H1 (cell line): ENCODE measurements at regions not wholly inside any gene's neighbourhood (a gene's known extent, or its start where the extent isn't known, plus 50 kb on each side); places are given as distances from the start of the nearest gene placed in this dataset.

Experiments
- CTCF ChIA-PET: fragments of 300-600 bp; sonication (Branson Sonifier 250); formaldehyde crosslinking; loops from one replicate; lab custom pipeline; 2021; ENCODE audit not compliant: partially characterized antibody; lab: Charles Lee
- POLR2A ChIA-PET: fragments of 300-600 bp; sonication (Branson Sonifier 250); formaldehyde crosslinking; loops from one replicate; lab custom pipeline; 2021; ENCODE audit warnings: inconsistent platforms; ENCODE audit not compliant: partially characterized antibody; lab: Charles Lee
- DNase-seq, 2 experiments: peaks; one replicate each; pipeline versions ENCODE4 v3.0.0 to v3.0.0-alpha.2; 2010 to 2022; ENCODE audit warnings: low spot score in 2 of 2, low read depth in 1 of 2, mixed read lengths in 1 of 2
- FAIRE-seq: peaks from 2 replicates; lab custom pipeline; 2011; peaks lifted over from hg19 to GRCh38; lab: Jason Lieb, UNC
- H2AFZ ChIP-seq: 2 replicates; pipeline ENCODE4 v1.8.1; 2012; ENCODE audit warnings: low read length, inconsistent platforms
- H2AK5ac ChIP-seq: 2 replicates; pipeline ENCODE4 v1.6.1; 2013; ENCODE audit warnings: low read depth, low read length
- H2BK120ac ChIP-seq: replicated peaks from 2 replicates; pipeline ENCODE3; 2013; ENCODE audit warnings: low read depth, low read length, inconsistent platforms
- H2BK12ac ChIP-seq: 2 replicates; pipeline ENCODE4 v1.6.1; 2013; ENCODE audit warnings: low read depth, low read length
- H2BK15ac ChIP-seq: 2 replicates; pipeline ENCODE4 v1.6.1; 2013; ENCODE audit warnings: low read length
- H2BK20ac ChIP-seq: 2 replicates; pipeline ENCODE4 v1.6.1; 2013; ENCODE audit warnings: low read length
- H2BK5ac ChIP-seq: 2 replicates; pipeline ENCODE4 v1.6.1; 2013; ENCODE audit warnings: low read depth, low read length
- H3K14ac ChIP-seq: 2 replicates; pipeline ENCODE4 v1.6.1; 2013; ENCODE audit warnings: inconsistent platforms; ENCODE audit not compliant: insufficient read length
- H3K18ac ChIP-seq: 2 replicates; pipeline ENCODE4 v1.6.1; 2013; ENCODE audit warnings: low read length; ENCODE audit errors: extremely low read depth
- H3K23ac ChIP-seq: 2 replicates; pipeline ENCODE4 v1.6.1; 2013; ENCODE audit warnings: inconsistent platforms; ENCODE audit not compliant: insufficient read length
- H3K23me2 ChIP-seq: 2 replicates; pipeline ENCODE4 v1.6.1; 2013; ENCODE audit warnings: low read depth, low read length
- H3K27ac ChIP-seq: 2 replicates; pipeline ENCODE4 v1.6.1; 2011; ENCODE audit warnings: low read depth, low read length, inconsistent platforms
- H3K27me3 ChIP-seq, 4 experiments: replicated peaks in 1 of 4; 1 replicate in 1 of 4; 2 replicates in 3 of 4; pipeline versions ENCODE4 v1.6.1 to v1.8.1; 2011 to 2013; ENCODE audit warnings: low read length in 3 of 4, mild to moderate bottlenecking in 3 of 4, inconsistent platforms in 2 of 4, mixed read lengths in 2 of 4, moderate library complexity in 1 of 4; ENCODE audit not compliant: control insufficient read depth in 3 of 4, insufficient read depth in 3 of 4; ENCODE audit errors: extremely low read depth in 1 of 4
- H3K36me3 ChIP-seq, 4 experiments: 2 replicates each; pipeline versions ENCODE4 v1.6.1 to v1.8.1; 2011 to 2013; ENCODE audit warnings: mild to moderate bottlenecking in 4 of 4, low read length in 3 of 4, moderate library complexity in 2 of 4, control low read depth in 1 of 4, inconsistent platforms in 1 of 4; ENCODE audit not compliant: insufficient read depth in 4 of 4, control insufficient read depth in 2 of 4
- H3K4ac ChIP-seq: replicated peaks from 2 replicates; pipeline ENCODE3; 2013; ENCODE audit warnings: low read length, low read depth, mixed read lengths, inconsistent platforms; ENCODE audit not compliant: insufficient read length
- H3K4me1 ChIP-seq, 4 experiments: replicated peaks in 1 of 4; 1 replicate in 1 of 4; 2 replicates in 3 of 4; pipeline versions ENCODE4 v1.6.1 to v1.8.1; 2011 to 2013; ENCODE audit warnings: low read length in 3 of 4, inconsistent platforms in 2 of 4, mixed read lengths in 1 of 4; ENCODE audit not compliant: insufficient read depth in 4 of 4, control insufficient read depth in 3 of 4
- H3K4me2 ChIP-seq, 2 experiments: 2 replicates each; pipeline versions ENCODE4 v1.6.1 to v1.8.1; 2011 to 2013; ENCODE audit warnings: low read depth in 2 of 2, low read length in 2 of 2, control low read depth in 1 of 2, inconsistent platforms in 1 of 2, mild to moderate bottlenecking in 1 of 2; ENCODE audit not compliant: insufficient read depth in 1 of 2
- H3K4me3 ChIP-seq, 4 experiments: fragments of 200-600, 300-600 bp in 1 of 4; sonication (generic), shearing (Covaris generic), sonication (Bioruptor Twin) in 1 of 4; 2 replicates each; pipeline versions ENCODE4 v1.5.1 to v1.8.1; 2011 to 2016; ENCODE audit warnings: low read length in 4 of 4, low read depth in 3 of 4, control low read depth in 2 of 4, inconsistent platforms in 2 of 4, mild to moderate bottlenecking in 2 of 4, mixed read lengths in 1 of 4, moderate library complexity in 1 of 4; ENCODE audit not compliant: insufficient read depth in 2 of 4; ENCODE audit errors: extremely low read depth in 1 of 4
- H3K56ac ChIP-seq: replicated peaks from 2 replicates; pipeline ENCODE3; 2013; ENCODE audit warnings: low read depth, mild to moderate bottlenecking, mixed read lengths, low read length, inconsistent platforms; ENCODE audit not compliant: insufficient read length
- H3K79me1 ChIP-seq: 2 replicates; pipeline ENCODE4 v1.6.1; 2013; ENCODE audit warnings: low read depth, low read length, control low read depth
- H3K79me2 ChIP-seq, 2 experiments: 2 replicates each; pipeline versions ENCODE4 v1.6.1 to v1.8.1; 2012 to 2013; ENCODE audit warnings: low read length in 2 of 2, mild to moderate bottlenecking in 2 of 2, inconsistent platforms in 1 of 2; ENCODE audit not compliant: insufficient read depth in 2 of 2, control insufficient read depth in 1 of 2
- H3K9ac ChIP-seq, 4 experiments: replicated peaks in 1 of 4; 1 replicate in 1 of 4; 2 replicates in 3 of 4; pipeline versions ENCODE4 v1.6.1 to v1.8.1; 2011 to 2013; ENCODE audit warnings: low read depth in 3 of 4, low read length in 3 of 4, control low read depth in 2 of 4, mild to moderate bottlenecking in 2 of 4, moderate library complexity in 2 of 4, inconsistent platforms in 1 of 4; ENCODE audit errors: extremely low read depth in 1 of 4
- H3K9me3 ChIP-seq, 2 experiments: 2 replicates each; pipeline versions ENCODE4 v1.6.1 to v1.8.1; 2012 to 2013; ENCODE audit warnings: mild to moderate bottlenecking in 2 of 2, moderate library complexity in 2 of 2, control low read depth in 1 of 2, inconsistent platforms in 1 of 2, low read depth in 1 of 2, low read length in 1 of 2, mixed read lengths in 1 of 2; ENCODE audit not compliant: insufficient read depth in 2 of 2
- H4K20me1 ChIP-seq, 2 experiments: replicated peaks in 1 of 2; 2 replicates each; pipeline versions ENCODE3 to v1.8.1; 2011 to 2013; ENCODE audit warnings: inconsistent platforms in 2 of 2, low read length in 2 of 2, mild to moderate bottlenecking in 1 of 2; ENCODE audit not compliant: insufficient read depth in 2 of 2, control insufficient read depth in 1 of 2
- H4K5ac ChIP-seq: 2 replicates; pipeline ENCODE4 v1.6.1; 2013; ENCODE audit warnings: low read length, low read depth, mixed read lengths, inconsistent platforms; ENCODE audit not compliant: insufficient read length
- H4K8ac ChIP-seq: 2 replicates; pipeline ENCODE4 v1.8.0; 2013; ENCODE audit warnings: mild to moderate bottlenecking, moderate library complexity, low read length, inconsistent platforms; ENCODE audit not compliant: insufficient read depth; ENCODE audit errors: extremely low read depth
- H4K91ac ChIP-seq: replicated peaks from 2 replicates; pipeline ENCODE3; 2013; ENCODE audit warnings: low read length, mixed read lengths, inconsistent platforms; ENCODE audit not compliant: insufficient read length
- BACH1 ChIP-seq: IDR thresholded peaks from 2 replicates; pipeline ENCODE4 v1.6.1; 2012; ENCODE audit warnings: low read length, improper control_type of control experiment
- BCL11A ChIP-seq, 2 experiments: IDR thresholded peaks; one replicate each; pipeline ENCODE4 v1.6.1; 2011; ENCODE audit warnings: low read depth in 2 of 2, low read length in 2 of 2, mild to moderate bottlenecking in 2 of 2
- CBX8 ChIP-seq: fragments of 300-800, 300-1000 bp; sonication (generic); IDR thresholded peaks from 2 replicates; pipeline ENCODE4 v1.7.1; 2016; ENCODE audit warnings: low read depth, low read length, borderline replicate concordance
- GABPA ChIP-seq: IDR thresholded peaks from 2 replicates; pipeline ENCODE4 v1.6.1; 2011; ENCODE audit warnings: mild to moderate bottlenecking, low read length, moderate library complexity, borderline replicate concordance; ENCODE audit not compliant: insufficient read depth
- HDAC2 ChIP-seq, 2 experiments: fragments of 300-600 bp in 1 of 2; sonication (generic) in 1 of 2; IDR thresholded peaks; 2 replicates each; pipeline ENCODE4 v1.6.1; 2011 to 2012; ENCODE audit warnings: low read depth in 2 of 2, low read length in 2 of 2, mild to moderate bottlenecking in 2 of 2, moderate library complexity in 2 of 2, borderline replicate concordance in 1 of 2, inconsistent platforms in 1 of 2
- KDM4A ChIP-seq: IDR thresholded peaks from one replicate; pipeline ENCODE4 v1.7.1; 2012; ENCODE audit warnings: low read depth, mild to moderate bottlenecking, moderate library complexity, low read length, inconsistent platforms; ENCODE audit not compliant: severe bottlenecking
- NRF1 ChIP-seq: IDR thresholded peaks from 2 replicates; pipeline ENCODE4 v1.6.1; 2011; ENCODE audit warnings: mild to moderate bottlenecking, low read depth, low read length, improper control_type of control experiment
- TAF1 ChIP-seq: IDR thresholded peaks from 2 replicates; pipeline ENCODE4 v1.6.1; 2011; ENCODE audit warnings: mild to moderate bottlenecking, low read depth, low read length
- WGBS, 2 experiments: shearing (Covaris generic) in 1 of 2; methylation state at CpG; one replicate each; pipeline versions ENCODE4 v1.1.6 to v1.1.7; 2013 to 2015; ENCODE audit warnings: low lambda C conversion rate in 2 of 2, mixed read lengths in 2 of 2, inconsistent platforms in 1 of 2, low coverage in 1 of 2, missing lambda C conversion rate in 1 of 2; ENCODE audit not compliant: insufficient replicate concordance in 2 of 2, insufficient coverage in 1 of 2, insufficient read length in 1 of 2; ENCODE audit errors: extremely low coverage in 1 of 2, missing lambda C conversion rate in 1 of 2; 5-methylcytosine and 5-hydroxymethylcytosine counted together

DNA sequence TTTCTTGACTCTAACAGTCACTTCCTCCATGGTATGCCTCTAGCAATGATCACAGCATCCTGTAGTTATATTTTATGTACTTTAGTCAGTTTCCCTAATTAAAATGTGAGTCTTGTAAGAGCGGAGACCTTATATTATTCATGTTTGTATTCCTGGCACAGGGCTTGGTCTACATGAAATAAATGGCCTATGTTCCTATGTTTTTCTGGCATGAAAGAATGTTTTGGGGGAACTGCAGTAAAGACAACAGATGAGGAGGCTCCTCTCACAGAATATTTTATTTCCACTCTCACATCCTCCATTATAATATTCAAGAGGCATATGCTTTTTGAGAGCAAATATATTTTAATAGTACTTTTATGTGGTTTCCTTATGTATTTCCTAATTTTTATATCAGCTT is 429.8 kb upstream of the PDE3A start (continued):
- no peak for TF ChIP-seq BACH1

DNA sequence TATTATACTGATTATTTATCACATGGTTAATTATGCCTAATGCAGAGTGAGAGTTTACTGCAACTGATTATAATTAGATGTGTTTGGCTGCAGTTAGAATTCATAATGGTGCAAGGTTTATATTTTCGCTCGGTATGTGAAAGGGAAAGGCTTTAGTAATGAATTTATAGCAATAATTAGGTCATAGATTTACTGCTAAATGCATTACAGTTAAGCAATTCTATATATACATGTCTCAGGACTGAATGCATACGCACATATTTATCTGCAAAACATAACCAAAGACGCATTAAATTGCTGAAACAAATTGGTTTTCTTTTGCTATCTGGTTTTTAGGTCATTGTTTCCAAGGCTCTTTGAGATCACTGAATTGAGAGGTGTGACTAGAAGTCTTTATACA is 428.1 kb upstream of the PDE3A start:
- ChIA-PET POLR2A (no interaction called here), CTCF (no interaction called here)
- Histone ChIP-seq H4K8ac (no peak overlapping the region), H3K4me3 (no peak overlapping the region), H2AK5ac (no peak overlapping the region), H3K4me2 (no peak overlapping the region), H3K27ac (no peak overlapping the region), H2BK12ac (no peak overlapping the region), H3K9ac (no peak overlapping the region), H3K23me2 (no peaks in the 10 kb centered on the region; the same call in 1 of the 2 replicates), H3K4ac (no peak overlapping the region), H4K91ac (no peak overlapping the region), H3K18ac (no peak overlapping the region), H3K27me3 (no peaks in the 10 kb centered on the region), H2BK5ac (no peak overlapping the region), H3K14ac (no peak overlapping the region), H3K79me2 (no peaks in the 10 kb centered on the region), H2AFZ (no peak overlapping the region), H3K4me1 (no peaks in the 10 kb centered on the region), H3K36me3 (no peaks in the 10 kb centered on the region), H3K79me1 (no peaks in the 10 kb centered on the region), H3K56ac (no peak overlapping the region), H3K23ac (no peak overlapping the region), H4K20me1 (no peaks in the 10 kb centered on the region), H2BK120ac (no peak overlapping the region), H3K9me3 (no peaks in the 10 kb centered on the region; a peak in 1 of 4 replicates), H2BK15ac (no peak overlapping the region), H2BK20ac (no peak overlapping the region), H4K5ac (no peak overlapping the region)
- 91% methylated on average over 4 of the region's 4 CpGs; no CpG with 5 or more reads in 1 of the 2 experiments for WGBS, 2 experiments
- no peak for FAIRE-seq
- DNase-seq, result no peak
- TF ChIP-seq KDM4A (no peak), TAF1 (no peak), GABPA (no peak), BCL11A (IDR thresholded peaks at IDR 0.05; ENCODE audit: low read depth in 2 of 2, low read length in 2 of 2) (no peak), CBX8 (no peak), HDAC2 (IDR thresholded peaks at IDR 0.05; ENCODE audit: borderline replicate concordance in 1 of 2, low read depth in 2 of 2, low read length in 2 of 2) (no peak), NRF1 (no peak)
